NT2/D1 (cell line): ENCODE measurements at regions not wholly inside any gene's neighbourhood (a gene's known extent, or its start where the extent isn't known, plus 50 kb on each side); places are given as distances from the start of the nearest gene placed in this dataset.

Experiments used
- SUZ12 ChIP-seq: IDR thresholded peaks from 2 replicates; pipeline ENCODE4 v1.6.1; 2011; ENCODE audit not compliant: insufficient read length, insufficient read depth; ENCODE audit errors: extremely low read depth
- YY1 ChIP-seq: IDR thresholded peaks from 2 replicates; pipeline ENCODE4 v1.6.1; 2011; ENCODE audit not compliant: insufficient read length, insufficient read depth
- ZNF274 ChIP-seq: IDR thresholded peaks from 2 replicates; pipeline ENCODE4 v1.6.1; 2011; ENCODE audit warnings: mild to moderate bottlenecking, low read depth, low read length

DNA sequence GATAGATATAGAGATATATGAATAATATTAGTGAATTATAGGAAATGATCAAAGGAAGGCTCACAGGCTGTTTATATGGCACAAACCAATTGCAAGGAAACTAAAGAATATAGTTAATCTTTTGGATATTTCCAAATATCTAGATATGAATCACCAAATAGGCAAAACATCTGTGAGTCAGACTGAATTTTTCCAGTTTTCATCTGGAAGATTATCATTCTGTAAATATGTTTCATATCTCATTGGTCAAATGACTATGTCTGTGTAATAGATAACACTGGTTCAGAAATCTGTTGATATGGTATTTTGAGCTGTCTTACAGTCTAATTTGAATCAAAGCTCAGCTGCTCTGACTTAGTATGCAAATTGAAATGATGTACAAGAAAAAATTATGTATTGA, 303.6 kb downstream of the FAM133A start:
- TF ChIP-seq ZNF274 (no peak), YY1 (no peak), SUZ12 (no peak)
